AG04450 (cell line): ENCODE measurements at regions not wholly inside any gene's neighbourhood (a gene's known extent, or its start where the extent isn't known, plus 50 kb on each side); places are given as distances from the start of the nearest gene placed in this dataset.

Source experiments
- CTCF ChIA-PET: fragments of 300-600, 350-600 bp; formaldehyde crosslinking; extraction: SDS; loops from one replicate; lab custom pipeline; 2022; ENCODE audit warnings: antibody characterized with exemption, inconsistent platforms; lab: Charles Lee
- POLR2A ChIA-PET: fragments of 350-600 bp; formaldehyde crosslinking; extraction: SDS; loops from one replicate; lab custom pipeline; 2021; ENCODE audit warnings: antibody characterized with exemption, inconsistent platforms; lab: Yijun Ruan, JAX
- DNase-seq: peaks from one replicate; pipeline ENCODE4 v3.0.0-alpha.2; 2011; ENCODE audit warnings: low read depth, low spot score
- H3K27ac ChIP-seq: one replicate; pipeline ENCODE4 v1.5.1; 2012; ENCODE audit warnings: low read depth, low read length, control low read depth
- H3K27me3 ChIP-seq: one replicate; pipeline ENCODE4 v1.6.0; 2012; ENCODE audit warnings: low read length; ENCODE audit not compliant: control insufficient read depth, insufficient read depth
- H3K4me3 ChIP-seq: 2 replicates; pipeline ENCODE4 v1.5.1; 2011; ENCODE audit warnings: mild to moderate bottlenecking, low read depth, low read length, control low read depth
- H3K9me3 ChIP-seq: 2 replicates; pipeline ENCODE4 v1.5.1; 2012; ENCODE audit warnings: low read length; ENCODE audit not compliant: control insufficient read depth, insufficient read depth
- TF ChIP-seq, protein P1 (sequence below): IDR thresholded peaks from 2 replicates; pipeline ENCODE4 v1.5.1; 2011; ENCODE audit warnings: low read depth, low read length, control low read depth, inconsistent platforms

DNA sequence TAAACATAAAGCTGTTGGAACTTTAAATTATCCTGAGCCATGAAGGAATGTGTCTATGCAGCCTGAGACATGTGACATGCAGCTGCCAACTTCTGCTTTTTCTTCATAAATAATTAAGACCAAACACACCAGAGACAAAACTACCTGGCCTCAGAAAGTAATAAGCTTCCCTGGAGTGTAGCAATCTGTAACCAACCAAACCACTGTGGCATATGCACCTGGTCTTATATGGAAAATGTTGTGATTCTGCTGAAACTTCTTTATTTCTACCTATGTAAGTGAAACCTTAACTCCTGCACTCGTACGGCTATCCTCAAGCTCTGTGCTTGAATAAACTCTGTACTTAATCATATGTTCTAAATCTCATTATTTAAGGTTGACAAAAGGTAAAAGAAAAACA is 515.0 kb downstream of the TMEM182 start:
- Histone ChIP-seq H3K9me3 (peaks cover 3% of the 10 kb centered on the region; the same call in 1 of the 2 replicates), H3K27me3 (no peaks in the 10 kb centered on the region), H3K27ac (no peak overlapping the region), H3K4me3 (no peak overlapping the region)
- ChIA-PET POLR2A (no interaction called here), CTCF (no interaction called here)
- no peak for DNase-seq
- TF ChIP-seq, protein P1, sequence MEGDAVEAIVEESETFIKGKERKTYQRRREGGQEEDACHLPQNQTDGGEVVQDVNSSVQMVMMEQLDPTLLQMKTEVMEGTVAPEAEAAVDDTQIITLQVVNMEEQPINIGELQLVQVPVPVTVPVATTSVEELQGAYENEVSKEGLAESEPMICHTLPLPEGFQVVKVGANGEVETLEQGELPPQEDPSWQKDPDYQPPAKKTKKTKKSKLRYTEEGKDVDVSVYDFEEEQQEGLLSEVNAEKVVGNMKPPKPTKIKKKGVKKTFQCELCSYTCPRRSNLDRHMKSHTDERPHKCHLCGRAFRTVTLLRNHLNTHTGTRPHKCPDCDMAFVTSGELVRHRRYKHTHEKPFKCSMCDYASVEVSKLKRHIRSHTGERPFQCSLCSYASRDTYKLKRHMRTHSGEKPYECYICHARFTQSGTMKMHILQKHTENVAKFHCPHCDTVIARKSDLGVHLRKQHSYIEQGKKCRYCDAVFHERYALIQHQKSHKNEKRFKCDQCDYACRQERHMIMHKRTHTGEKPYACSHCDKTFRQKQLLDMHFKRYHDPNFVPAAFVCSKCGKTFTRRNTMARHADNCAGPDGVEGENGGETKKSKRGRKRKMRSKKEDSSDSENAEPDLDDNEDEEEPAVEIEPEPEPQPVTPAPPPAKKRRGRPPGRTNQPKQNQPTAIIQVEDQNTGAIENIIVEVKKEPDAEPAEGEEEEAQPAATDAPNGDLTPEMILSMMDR = no peak

- no peak overlapping the region for H3K4me3 ChIP-seq
- ChIA-PET CTCF (no interaction called here), POLR2A (no interaction called here)
- no peak overlapping the region for H3K27ac ChIP-seq
- H3K27me3 ChIP-seq = no peaks in the 10 kb centered on the region
- peaks cover 14% of the 10 kb centered on the region for H3K9me3 ChIP-seq
- no peak for DNase-seq
- TF ChIP-seq, protein P1 = no peak
Measured at GRCh38 chr2:103284750-103285149, 522.9 kb downstream of the TMEM182 start.

GRCh38 chr2:103285354-103285753 is 523.5 kb downstream of the TMEM182 start:
- TF ChIP-seq, protein P1 = no peak
- no peak for DNase-seq
- H3K4me3 ChIP-seq = no peak overlapping the region
- CTCF ChIA-PET = no interaction called here
- no peaks in the 10 kb centered on the region for H3K27me3 ChIP-seq
- H3K27ac ChIP-seq = no peak overlapping the region
- peaks cover 14% of the 10 kb centered on the region for H3K9me3 ChIP-seq
- POLR2A ChIA-PET = no interaction called here

- POLR2A ChIA-PET = no interaction called here
- Histone ChIP-seq H3K27me3 (no peaks in the 10 kb centered on the region), H3K9me3 (peaks cover 6% of the 10 kb centered on the region; the same call in 1 of the 2 replicates), H3K4me3 (no peak overlapping the region), H3K27ac (no peak overlapping the region)
- CTCF ChIA-PET = no interaction called here
- TF ChIP-seq, protein P1 = no peak
- DNase-seq = no peak
Measured at GRCh38 chr2:103287746-103288145, 525.9 kb downstream of the TMEM182 start.

GRCh38 chr2:103288696-103289095 is 526.9 kb downstream of the TMEM182 start:
- no peaks in the 10 kb centered on the region for H3K27me3 ChIP-seq
- no peak overlapping the region for H3K4me3 ChIP-seq
- no peak for DNase-seq
- CTCF ChIA-PET = no interaction called here
- POLR2A ChIA-PET = no interaction called here
- peaks cover 11% of the 10 kb centered on the region for H3K9me3 ChIP-seq
- TF ChIP-seq, protein P1 = no peak
- H3K27ac ChIP-seq = no peak overlapping the region
